PC-3 (cell line): ENCODE measurements at regions not wholly inside any gene's neighbourhood (a gene's known extent, or its start where the extent isn't known, plus 50 kb on each side); places are given as distances from the start of the nearest gene placed in this dataset.

ENCODE experiments used
- CTCF ChIP-seq: fragments of 300-600 bp; sonication (generic); conservative IDR thresholded peaks from 2 replicates; pipeline ENCODE4 v1.5.1; 2017; ENCODE audit warnings: antibody characterized with exemption, low read depth, mild to moderate bottlenecking, low read length
- EZH2 ChIP-seq: fragments of 300-600 bp; sonication (generic); IDR thresholded peaks from one replicate; pipeline ENCODE4 v1.6.1; 2017; ENCODE audit warnings: antibody characterized with exemption, mild to moderate bottlenecking, low read length; ENCODE audit not compliant: unreplicated experiment
- EZH2phosphoT487 ChIP-seq: fragments of 300-600 bp; sonication (generic); IDR thresholded peaks from 2 replicates; pipeline ENCODE4 v1.6.1; 2018; ENCODE audit warnings: mild to moderate bottlenecking, antibody characterized with exemption, low read length, borderline replicate concordance

DNA sequence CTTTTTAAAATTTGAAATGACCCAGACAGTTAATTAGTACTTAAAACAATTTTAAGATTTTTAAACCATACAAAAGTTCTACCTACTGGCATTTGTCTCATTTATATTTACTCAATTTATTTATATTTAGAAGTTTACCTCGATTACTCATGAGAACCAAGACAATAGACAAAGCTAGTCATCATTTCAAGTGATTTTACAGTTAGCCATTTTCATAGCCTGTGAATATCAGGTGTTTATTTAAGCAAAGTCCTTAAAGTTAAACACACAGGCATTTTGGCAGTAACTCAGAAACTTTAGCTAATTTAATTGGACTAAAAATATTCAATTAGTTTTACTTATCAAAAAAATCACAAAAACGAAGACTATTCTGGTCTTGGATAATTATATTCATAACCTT is 101.6 kb upstream of the KIF2B start:
- TF ChIP-seq CTCF (no peak), EZH2 (no peak), EZH2phosphoT487 (no peak)
